ENCODE measurements at regions not wholly inside any gene's neighbourhood (a gene's known extent, or its start where the extent isn't known, plus 50 kb on each side); places are given as distances from the start of the nearest gene placed in this dataset.

- TF ChIP-seq POLR2AphosphoS5 (IDR thresholded peaks at IDR 0.05) (no peak), CTCF (IDR thresholded peaks at IDR 0.05) (no peak), POLR2A (IDR thresholded peaks at IDR 0.05) (no peak), EP300 (IDR thresholded peaks at IDR 0.05) (no peak)
These were observed 91.9 kb upstream of the VGLL4 start for GRCh38 chr3:11735638-11736037.
